ENCODE measurements at regions not wholly inside any gene's neighbourhood (a gene's known extent, or its start where the extent isn't known, plus 50 kb on each side); places are given as distances from the start of the nearest gene placed in this dataset.

DNA sequence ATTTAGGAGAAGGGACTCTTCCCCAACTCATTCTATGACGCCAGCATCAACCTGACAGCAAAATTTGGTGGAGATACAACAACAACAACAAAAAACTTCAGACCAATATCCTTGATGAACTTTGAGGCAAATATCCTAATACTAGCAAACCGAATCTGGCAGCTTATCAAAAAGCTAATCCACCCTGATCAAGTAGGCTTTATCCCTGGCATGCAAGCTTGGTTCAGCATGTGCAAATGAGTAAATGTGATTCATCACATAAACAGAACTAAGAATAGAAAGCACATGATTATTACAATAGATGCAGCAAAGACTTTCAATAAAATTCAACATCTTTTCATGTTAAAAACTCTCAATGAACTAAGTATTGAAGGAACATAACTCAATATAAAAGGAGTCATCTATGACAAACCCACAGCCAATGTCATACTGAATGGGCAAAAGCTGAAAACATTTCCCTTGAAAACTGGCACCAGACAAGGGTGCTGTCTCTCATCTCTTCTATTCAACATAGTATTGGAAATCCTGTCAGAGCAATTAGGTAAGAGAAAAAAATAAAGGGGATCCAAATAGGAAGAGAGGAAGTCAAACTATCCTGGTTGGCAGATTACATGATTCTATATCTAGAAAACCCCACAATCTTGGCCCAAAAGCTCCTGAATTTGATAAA lies 233.3 kb downstream of the CCDC59 start:
- Histone ChIP-seq H3K9me3 (replicated peaks; ENCODE audit: control insufficient read depth, insufficient read depth, low read depth, low read length) (no peaks in the 10 kb centered on the region; the same call in 1 of the 2 replicates), H3K79me2 (ENCODE audit: control insufficient read depth, insufficient read depth, low read length) (no peaks in the 10 kb centered on the region), H3K4me1 (replicated peaks in 1 of 2; ENCODE audit: control insufficient read depth in 2 of 2, insufficient read depth in 2 of 2, low read length in 2 of 2) (no peaks in the 10 kb centered on the region), H3K9me1 (ENCODE audit: control insufficient read depth, insufficient read depth, low read length) (no peaks in the 10 kb centered on the region), H3K4me3 (no peak overlapping the region), H3K27me3 (ENCODE audit: control insufficient read depth in 2 of 2, insufficient read depth in 2 of 2, low read length in 2 of 2) (no peaks in the 10 kb centered on the region), H3K27ac (ENCODE audit: extremely low read depth, low read depth, low read length) (no peak overlapping the region), H2AFZ (ENCODE audit: low read depth, low read length) (no peak overlapping the region), H4K20me1 (replicated peaks; ENCODE audit: control insufficient read depth, insufficient read depth, low read length) (no peaks in the 10 kb centered on the region), H3K4me2 (ENCODE audit: insufficient read depth, low read length) (no peak overlapping the region), H3K9ac (ENCODE audit: insufficient read depth in 1 of 2, low read depth in 2 of 2, low read length in 2 of 2) (no peak overlapping the region), H3K36me3 (ENCODE audit: control insufficient read depth, insufficient read depth, low read length) (no peaks in the 10 kb centered on the region)
- ATAC-seq (no peak), DNase-seq (ENCODE audit: extremely low read depth in 1 of 4, low spot score in 3 of 4) (no peak), FAIRE-seq (no peak)
- in situ Hi-C loops (cut with MboI), result no loop called here
- intact Hi-C loops (cut with micrococcal nuclease), result no loop called here
- 0% methylated on average over 2 of the region's 2 CpGs for WGBS (ENCODE audit: insufficient coverage, low coverage, missing lambda C conversion rate)
- POLR2A ChIA-PET, result no interaction called here
- CTCF ChIA-PET (ENCODE audit: low intra/inter-chr PET ratio), result no interaction called here
- BruUV-seq (replicated peaks), result no TSS peak
- TF ChIP-seq, protein P1, sequence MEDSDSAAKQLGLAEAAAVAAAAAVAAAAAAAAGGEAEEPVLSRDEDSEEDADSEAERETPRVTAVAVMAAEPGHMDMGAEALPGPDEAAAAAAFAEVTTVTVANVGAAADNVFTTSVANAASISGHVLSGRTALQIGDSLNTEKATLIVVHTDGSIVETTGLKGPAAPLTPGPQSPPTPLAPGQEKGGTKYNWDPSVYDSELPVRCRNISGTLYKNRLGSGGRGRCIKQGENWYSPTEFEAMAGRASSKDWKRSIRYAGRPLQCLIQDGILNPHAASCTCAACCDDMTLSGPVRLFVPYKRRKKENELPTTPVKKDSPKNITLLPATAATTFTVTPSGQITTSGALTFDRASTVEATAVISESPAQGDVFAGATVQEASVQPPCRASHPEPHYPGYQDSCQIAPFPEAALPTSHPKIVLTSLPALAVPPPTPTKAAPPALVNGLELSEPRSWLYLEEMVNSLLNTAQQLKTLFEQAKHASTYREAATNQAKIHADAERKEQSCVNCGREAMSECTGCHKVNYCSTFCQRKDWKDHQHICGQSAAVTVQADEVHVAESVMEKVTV (CRISPR knock-in tag; IDR thresholded peaks at IDR 0.05), result no peak
- TF ChIP-seq EP400 (IDR thresholded peaks at IDR 0.05) (no peak), STAT5A (IDR thresholded peaks at IDR 0.05; ENCODE audit: borderline replicate concordance, low read length) (no peak), ZBTB49 (CRISPR knock-in tag; IDR thresholded peaks at IDR 0.05; ENCODE audit: borderline replicate concordance) (no peak), FOXJ3 (CRISPR knock-in tag; IDR thresholded peaks at IDR 0.05) (no peak), PTBP1 (IDR thresholded peaks at IDR 0.05; ENCODE audit: low read depth, low read length) (no peak)

Measured in K562 (cell line).